AG09309 (cell line): ENCODE measurements at regions not wholly inside any gene's neighbourhood (a gene's known extent, or its start where the extent isn't known, plus 50 kb on each side); places are given as distances from the start of the nearest gene placed in this dataset.

Source experiments
- DNase-seq: peaks from one replicate; pipeline ENCODE4 v3.0.0-alpha.2; 2010; ENCODE audit warnings: low read depth
- H3K4me3 ChIP-seq: 2 replicates; pipeline ENCODE4 v1.5.1; 2011; ENCODE audit warnings: mild to moderate bottlenecking, low read depth, low read length, moderate library complexity; ENCODE audit not compliant: control insufficient read depth
- TF ChIP-seq, protein P1 (sequence below): IDR thresholded peaks from 2 replicates; pipeline ENCODE4 v1.5.1; 2011; ENCODE audit warnings: mild to moderate bottlenecking, low read depth, low read length, inconsistent platforms; ENCODE audit not compliant: insufficient read depth, control insufficient read depth; ENCODE audit errors: missing control alignments

DNA sequence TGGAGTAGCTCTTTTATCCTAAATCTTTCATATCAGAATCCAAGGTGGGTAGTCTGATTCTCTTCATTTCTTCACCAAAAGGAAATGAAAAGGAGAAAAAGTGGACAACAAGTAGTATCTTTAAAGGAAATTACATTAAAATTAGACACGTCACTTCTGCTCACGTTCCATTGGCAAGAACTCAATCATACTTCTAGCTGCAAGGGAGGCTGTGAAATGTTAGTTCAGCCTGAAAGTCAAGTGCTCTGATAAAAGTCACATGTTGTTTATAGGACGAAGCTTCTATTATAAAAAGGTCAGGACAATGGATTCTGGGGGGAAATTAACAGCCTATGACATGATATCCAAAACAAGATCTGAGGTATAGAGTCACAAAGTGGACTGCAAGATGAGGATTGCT is 164.6 kb upstream of the MCTP2 start:
- DNase-seq: no peak
- TF ChIP-seq, protein P1, sequence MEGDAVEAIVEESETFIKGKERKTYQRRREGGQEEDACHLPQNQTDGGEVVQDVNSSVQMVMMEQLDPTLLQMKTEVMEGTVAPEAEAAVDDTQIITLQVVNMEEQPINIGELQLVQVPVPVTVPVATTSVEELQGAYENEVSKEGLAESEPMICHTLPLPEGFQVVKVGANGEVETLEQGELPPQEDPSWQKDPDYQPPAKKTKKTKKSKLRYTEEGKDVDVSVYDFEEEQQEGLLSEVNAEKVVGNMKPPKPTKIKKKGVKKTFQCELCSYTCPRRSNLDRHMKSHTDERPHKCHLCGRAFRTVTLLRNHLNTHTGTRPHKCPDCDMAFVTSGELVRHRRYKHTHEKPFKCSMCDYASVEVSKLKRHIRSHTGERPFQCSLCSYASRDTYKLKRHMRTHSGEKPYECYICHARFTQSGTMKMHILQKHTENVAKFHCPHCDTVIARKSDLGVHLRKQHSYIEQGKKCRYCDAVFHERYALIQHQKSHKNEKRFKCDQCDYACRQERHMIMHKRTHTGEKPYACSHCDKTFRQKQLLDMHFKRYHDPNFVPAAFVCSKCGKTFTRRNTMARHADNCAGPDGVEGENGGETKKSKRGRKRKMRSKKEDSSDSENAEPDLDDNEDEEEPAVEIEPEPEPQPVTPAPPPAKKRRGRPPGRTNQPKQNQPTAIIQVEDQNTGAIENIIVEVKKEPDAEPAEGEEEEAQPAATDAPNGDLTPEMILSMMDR: no peak
- H3K4me3 ChIP-seq: no peak overlapping the region

DNA sequence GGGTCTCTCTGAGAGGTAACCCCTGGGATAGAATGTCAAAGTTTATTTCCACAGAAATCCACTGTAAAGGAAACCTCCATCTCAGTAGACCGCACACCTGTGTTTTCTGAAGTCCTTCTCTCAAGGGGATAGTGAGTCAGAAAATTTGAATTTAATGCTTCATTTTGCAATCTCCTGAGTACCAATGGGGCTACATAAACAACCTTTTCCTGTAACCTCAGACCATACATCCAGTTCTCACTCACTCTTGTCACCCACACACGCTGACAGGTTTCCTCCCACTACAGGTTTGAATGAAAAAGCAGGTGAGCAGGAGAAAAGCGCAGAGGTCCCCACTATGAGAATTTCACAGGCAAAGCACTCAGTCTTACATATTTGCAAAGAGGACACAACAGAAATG is 165.3 kb upstream of the MCTP2 start:
- no peak for DNase-seq
- no peak overlapping the region for H3K4me3 ChIP-seq
- TF ChIP-seq, protein P1: no peak

DNA sequence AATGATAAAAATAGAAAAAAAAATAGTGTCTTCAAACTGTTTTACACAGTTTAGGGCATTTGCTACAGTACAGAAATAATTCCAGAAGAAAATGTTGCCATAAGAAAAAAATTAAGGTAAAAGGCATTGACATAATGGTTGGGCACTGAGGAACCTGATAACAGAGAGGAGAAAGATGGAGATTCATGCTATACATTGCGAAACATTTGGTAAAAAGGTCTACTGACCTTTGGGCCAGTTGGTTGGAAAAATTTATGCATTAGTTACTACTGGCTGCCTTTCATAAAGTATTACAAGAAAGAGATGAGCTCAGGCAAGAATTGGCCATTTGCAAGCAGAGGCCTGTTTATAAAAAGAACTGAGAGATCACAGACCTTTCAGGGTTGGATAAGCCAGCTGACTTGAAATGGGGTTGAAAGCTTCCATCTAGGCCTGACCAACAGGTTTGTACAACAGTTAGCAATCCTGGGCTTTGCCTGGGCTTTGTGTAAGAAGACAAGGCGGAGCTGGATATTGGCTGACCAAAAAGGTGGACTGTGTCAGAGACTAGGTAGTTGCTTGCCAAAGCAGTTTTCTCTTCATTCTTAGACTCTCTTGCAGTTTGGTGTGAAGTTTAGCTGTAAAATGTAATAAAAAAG is 166.6 kb upstream of the MCTP2 start:
- H3K4me3 ChIP-seq: no peak overlapping the region
- no peak for DNase-seq
- TF ChIP-seq, protein P1: no peak

DNA sequence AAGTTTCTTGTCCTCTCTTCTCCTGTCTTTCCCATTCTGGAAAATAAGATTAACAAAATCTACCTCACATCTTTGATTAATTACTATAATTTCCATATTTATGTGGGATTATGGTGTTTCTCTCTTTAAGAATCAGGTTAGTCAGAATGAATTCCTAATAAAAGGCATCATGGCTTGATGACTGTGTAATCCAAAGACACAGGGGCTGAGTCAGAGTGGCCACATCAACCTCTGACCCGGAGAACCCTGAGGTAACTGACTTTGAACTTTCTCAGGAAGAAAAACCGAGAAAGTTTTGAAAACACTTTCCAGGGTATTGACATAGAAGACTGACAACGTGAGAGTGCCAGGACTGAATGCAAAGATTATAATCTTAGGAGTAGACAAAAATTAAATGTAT is 170.3 kb upstream of the MCTP2 start:
- TF ChIP-seq, protein P1: no peak
- no peak for DNase-seq
- H3K4me3 ChIP-seq: no peak overlapping the region

DNA sequence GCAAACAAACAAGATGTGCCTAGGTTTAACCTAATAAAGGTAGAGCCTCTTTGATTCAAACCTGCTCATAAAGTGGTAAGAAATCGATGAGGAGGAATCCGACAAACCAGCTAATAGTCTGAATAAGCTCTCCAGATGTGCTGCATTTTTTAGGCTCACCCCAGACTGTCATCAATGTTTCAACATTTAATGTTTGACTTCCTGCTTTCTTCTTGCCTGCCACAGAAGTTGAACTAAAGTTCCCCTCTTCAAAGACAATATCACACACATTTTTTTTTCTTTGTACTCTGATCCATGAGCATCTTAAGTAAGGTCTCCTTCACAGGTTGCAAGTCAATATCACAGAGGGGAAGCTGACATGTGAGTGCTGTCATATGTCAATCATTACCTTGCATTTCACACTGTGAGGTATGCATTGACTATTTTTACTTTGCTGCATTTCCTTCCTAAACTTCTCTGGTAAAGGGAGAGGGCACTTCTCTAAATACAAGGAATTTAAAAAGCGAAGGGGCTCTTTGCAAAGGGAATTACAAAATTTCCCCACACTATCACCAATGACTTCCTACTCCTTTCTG is 172.3 kb upstream of the MCTP2 start:
- TF ChIP-seq, protein P1: no peak
- H3K4me3 ChIP-seq: no peak overlapping the region
- no peak for DNase-seq

DNA sequence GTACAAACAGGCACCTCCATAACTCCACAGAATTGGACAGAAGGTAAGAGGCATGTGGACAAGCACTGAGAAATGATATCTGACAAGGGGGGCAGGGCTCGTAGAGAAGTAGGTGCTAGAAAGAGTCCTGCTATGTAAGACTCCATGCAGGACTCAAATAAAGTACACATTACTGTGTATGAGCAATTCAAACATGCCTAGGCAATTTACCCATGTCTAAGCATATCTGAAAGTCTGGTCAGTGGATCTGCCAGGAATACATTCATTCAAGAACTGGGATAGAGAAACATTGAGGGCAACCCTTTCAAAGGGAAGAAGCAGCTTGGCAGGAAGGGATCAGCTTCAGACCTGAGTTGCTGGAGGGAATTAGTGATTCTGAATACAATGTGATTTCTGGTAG is 174.1 kb upstream of the MCTP2 start:
- DNase-seq: no peak
- TF ChIP-seq, protein P1: no peak
- H3K4me3 ChIP-seq: no peak overlapping the region
